Peyer's patch (tissue), 4 donors: ENCODE measurements at regions not wholly inside any gene's neighbourhood (a gene's known extent, or its start where the extent isn't known, plus 50 kb on each side); places are given as distances from the start of the nearest gene placed in this dataset.

Experiments
- POLR2A ChIP-seq, 2 donors: fragments of 450-650 bp; IDR thresholded peaks; one replicate each; pipeline ENCODE4 v1.5.1; 2017; ENCODE audit warnings: antibody characterized with exemption in 2 of 2, mild to moderate bottlenecking in 2 of 2, moderate library complexity in 2 of 2
- TF ChIP-seq, protein P1 (sequence below), 6 experiments: fragments of 450-650 bp in 4 of 6; fragments of 200-600 bp in 2 of 6; sonication (generic) in 1 of 6; IDR thresholded peaks; one replicate each; pipeline ENCODE4 v1.5.1; 2017 to 2019; ENCODE audit warnings: antibody characterized with exemption in 6 of 6, mild to moderate bottlenecking in 3 of 6, moderate library complexity in 1 of 6

DNA sequence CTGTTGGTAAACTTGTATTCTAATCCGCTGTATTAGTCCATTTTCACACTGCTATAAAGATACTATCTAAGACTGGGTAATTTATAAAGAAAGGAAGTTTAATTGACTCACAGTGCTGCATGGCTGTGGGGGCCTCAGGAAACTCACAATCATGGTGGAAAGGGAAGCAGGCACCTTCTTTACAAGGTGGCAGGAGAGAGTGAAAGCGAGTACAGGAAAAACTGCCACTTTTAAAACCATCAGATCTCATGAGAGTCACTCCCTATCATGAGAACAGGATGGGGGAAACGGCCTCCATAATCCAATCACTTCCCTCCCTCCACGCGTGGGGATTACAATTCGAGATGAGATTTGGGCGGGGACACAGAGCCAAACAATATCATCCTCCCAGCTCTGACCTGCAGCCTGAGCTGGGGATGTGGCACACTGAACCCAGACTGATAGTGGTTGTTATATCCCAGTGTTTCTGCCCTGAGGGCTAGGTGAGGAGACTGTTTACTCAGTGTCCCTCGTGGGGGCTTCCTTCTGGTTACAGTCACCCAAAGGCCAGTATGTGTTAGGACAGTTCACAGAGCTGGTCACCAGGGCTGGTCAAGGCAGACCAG, 488.3 kb downstream of the KDM4C start:
- TF ChIP-seq, protein P1, sequence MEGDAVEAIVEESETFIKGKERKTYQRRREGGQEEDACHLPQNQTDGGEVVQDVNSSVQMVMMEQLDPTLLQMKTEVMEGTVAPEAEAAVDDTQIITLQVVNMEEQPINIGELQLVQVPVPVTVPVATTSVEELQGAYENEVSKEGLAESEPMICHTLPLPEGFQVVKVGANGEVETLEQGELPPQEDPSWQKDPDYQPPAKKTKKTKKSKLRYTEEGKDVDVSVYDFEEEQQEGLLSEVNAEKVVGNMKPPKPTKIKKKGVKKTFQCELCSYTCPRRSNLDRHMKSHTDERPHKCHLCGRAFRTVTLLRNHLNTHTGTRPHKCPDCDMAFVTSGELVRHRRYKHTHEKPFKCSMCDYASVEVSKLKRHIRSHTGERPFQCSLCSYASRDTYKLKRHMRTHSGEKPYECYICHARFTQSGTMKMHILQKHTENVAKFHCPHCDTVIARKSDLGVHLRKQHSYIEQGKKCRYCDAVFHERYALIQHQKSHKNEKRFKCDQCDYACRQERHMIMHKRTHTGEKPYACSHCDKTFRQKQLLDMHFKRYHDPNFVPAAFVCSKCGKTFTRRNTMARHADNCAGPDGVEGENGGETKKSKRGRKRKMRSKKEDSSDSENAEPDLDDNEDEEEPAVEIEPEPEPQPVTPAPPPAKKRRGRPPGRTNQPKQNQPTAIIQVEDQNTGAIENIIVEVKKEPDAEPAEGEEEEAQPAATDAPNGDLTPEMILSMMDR (IDR thresholded peaks at IDR 0.05) = no peak
- no peak for TF ChIP-seq POLR2A (IDR thresholded peaks at IDR 0.05)
